Activated naive CD4-positive, alpha-beta T cell treated with anti-CD3 and anti-CD28 coated beads, Interleukin-2, amount 50 U/mL, for 24 hours (primary cell): ENCODE measurements at regions not wholly inside any gene's neighbourhood (a gene's known extent, or its start where the extent isn't known, plus 50 kb on each side); places are given as distances from the start of the nearest gene placed in this dataset.
"Not testable (repeated sequence)": the region's sequence is repeated elsewhere in the genome, so short reads cannot be mapped to it uniquely, and the experiment has no call there.

Experiments used
- H3K27ac Mint-ChIP-seq: one replicate; pipeline ENCODE4 v1.8.0; 2021; ENCODE audit warnings: mild to moderate bottlenecking, mixed read lengths
- H3K27me3 Mint-ChIP-seq: one replicate; pipeline ENCODE4 v1.8.0; 2021; ENCODE audit warnings: mixed read lengths
- H3K36me3 Mint-ChIP-seq: one replicate; pipeline ENCODE4 v1.8.0; 2021; ENCODE audit warnings: mixed read lengths
- H3K4me1 Mint-ChIP-seq: one replicate; pipeline ENCODE4 v1.8.0; 2021; ENCODE audit warnings: mixed read lengths
- H3K4me3 Mint-ChIP-seq: one replicate; pipeline ENCODE4 v1.8.0; 2021; ENCODE audit warnings: mild to moderate bottlenecking, mixed read lengths
- H3K9me3 Mint-ChIP-seq: one replicate; pipeline ENCODE4 v1.8.0; 2021; ENCODE audit warnings: mixed read lengths

DNA sequence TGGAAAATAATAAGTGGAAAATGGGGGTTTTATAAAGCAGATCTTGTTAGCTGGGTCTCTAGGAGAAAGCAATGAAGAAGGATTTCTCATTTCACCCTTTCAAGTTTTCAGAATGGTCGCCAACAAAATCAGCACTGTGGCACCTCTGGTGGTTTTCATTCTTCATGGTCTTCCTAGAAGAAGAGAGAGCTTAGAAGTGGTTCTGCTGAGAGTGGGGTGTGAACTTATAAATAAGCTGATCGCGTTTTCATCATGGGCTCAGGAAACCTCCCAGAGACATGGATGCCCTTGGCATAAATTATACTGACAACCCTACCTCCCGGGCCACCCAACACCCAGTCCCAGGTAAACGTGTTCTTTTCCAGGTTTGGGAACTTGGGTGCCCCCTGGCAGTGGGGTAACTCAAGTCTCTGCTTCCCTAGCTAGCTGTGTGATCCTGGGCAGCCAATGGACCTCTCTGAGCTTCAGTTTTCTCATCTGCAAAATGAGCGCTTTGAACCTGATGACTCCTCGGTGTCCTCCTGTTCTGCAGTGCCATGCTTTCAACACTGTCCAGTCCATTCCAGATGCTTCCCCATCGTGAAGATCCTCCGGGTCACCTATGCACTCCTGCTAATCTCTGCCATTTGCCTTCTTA is 72.6 kb upstream of the GRAMD1B start:
- H3K4me3 Mint-ChIP-seq = peak overlapping the region; percentile 67
- H3K9me3 Mint-ChIP-seq = no peaks in the 10 kb centered on the region
- H3K27me3 Mint-ChIP-seq = peaks cover 26% of the 10 kb centered on the region
- peaks cover 14% of the 10 kb centered on the region for H3K4me1 Mint-ChIP-seq
- H3K27ac Mint-ChIP-seq = peak overlapping the region; percentile 63
- H3K36me3 Mint-ChIP-seq = no peaks in the 10 kb centered on the region

DNA sequence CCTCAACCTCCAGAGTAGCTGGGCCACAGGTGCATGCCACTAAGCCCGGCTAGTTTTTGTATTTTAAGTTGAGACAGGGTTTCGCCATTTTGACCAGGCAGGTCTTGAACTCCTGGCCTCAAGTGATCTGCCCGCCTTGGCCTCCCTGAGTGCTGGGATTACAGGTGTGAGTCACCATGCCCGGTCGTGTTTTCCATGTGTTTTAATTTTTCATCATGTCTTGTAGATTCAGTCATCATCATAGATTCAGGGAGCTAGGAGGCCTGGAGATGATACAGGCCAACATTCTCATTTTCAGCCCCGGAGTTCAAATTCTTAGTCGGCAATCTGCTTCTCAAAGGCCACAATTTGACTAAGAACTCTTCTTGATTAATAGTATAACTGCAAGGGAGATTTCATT is 73.5 kb upstream of the GRAMD1B start:
- peaks cover 25% of the 10 kb centered on the region for H3K27me3 Mint-ChIP-seq
- H3K4me3 Mint-ChIP-seq = peak overlapping the region; percentile 57
- no peak overlapping the region for H3K27ac Mint-ChIP-seq
- peaks cover 14% of the 10 kb centered on the region for H3K4me1 Mint-ChIP-seq
- no peaks in the 10 kb centered on the region for H3K36me3 Mint-ChIP-seq
- no peaks in the 10 kb centered on the region for H3K9me3 Mint-ChIP-seq

DNA sequence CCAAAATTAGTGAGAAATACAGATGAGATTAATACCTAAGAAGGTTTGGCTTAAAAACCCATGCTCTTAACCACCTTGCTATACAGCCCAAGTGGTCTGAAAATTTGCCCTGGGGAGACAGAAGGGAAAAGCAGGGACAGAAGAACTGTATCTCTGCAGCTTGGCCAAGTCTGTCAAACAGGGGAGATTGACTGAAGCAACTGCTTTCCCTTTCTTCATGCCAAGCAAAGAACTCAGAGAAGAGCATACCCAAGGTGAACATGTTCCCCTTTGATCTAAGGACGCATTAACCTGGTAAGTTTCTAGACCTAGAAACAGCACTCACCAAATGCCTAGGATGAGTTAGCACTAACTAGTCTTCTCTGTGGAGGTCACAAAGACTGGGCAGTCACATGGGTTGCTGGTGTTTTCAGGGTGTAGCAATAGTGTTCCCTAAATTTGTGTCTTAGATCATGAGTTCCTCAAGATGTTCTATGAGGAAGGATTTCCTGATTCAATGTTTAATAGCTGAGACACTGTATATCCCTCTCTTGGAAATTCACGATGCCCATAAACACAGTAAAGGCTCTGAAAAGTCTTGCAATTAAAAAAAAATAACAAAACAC is 75.6 kb upstream of the GRAMD1B start:
- H3K27ac Mint-ChIP-seq = no peak overlapping the region
- H3K4me3 Mint-ChIP-seq = no peak overlapping the region
- H3K36me3 Mint-ChIP-seq = no peaks in the 10 kb centered on the region
- peaks cover 14% of the 10 kb centered on the region for H3K4me1 Mint-ChIP-seq
- no peaks in the 10 kb centered on the region for H3K9me3 Mint-ChIP-seq
- H3K27me3 Mint-ChIP-seq = peaks cover 18% of the 10 kb centered on the region

DNA sequence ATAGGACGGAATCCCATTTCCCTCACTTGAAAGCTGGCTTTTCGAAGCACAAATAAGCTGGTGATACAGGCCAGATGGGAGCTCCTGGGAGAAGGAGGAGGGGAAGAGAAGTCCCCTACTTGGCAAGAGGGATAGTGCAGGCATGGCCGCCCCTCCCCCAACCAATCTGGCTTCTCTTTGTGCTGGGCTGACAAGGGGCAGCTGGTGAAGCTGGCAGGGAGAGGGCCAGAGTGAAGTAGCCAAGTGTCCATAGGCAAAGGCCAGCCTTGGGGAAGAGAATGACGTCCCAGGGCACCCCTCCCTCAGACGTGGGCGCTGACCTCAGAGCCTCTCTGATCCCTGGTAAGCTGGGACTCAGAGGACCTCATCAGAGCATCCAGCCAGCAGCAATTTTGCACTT is 78.7 kb upstream of the GRAMD1B start:
- Mint-ChIP-seq H3K4me1 (no peaks in the 10 kb centered on the region), H3K4me3 (no peak overlapping the region), H3K9me3 (no peaks in the 10 kb centered on the region), H3K27ac (no peak overlapping the region), H3K36me3 (no peaks in the 10 kb centered on the region), H3K27me3 (peaks cover 6% of the 10 kb centered on the region)

DNA sequence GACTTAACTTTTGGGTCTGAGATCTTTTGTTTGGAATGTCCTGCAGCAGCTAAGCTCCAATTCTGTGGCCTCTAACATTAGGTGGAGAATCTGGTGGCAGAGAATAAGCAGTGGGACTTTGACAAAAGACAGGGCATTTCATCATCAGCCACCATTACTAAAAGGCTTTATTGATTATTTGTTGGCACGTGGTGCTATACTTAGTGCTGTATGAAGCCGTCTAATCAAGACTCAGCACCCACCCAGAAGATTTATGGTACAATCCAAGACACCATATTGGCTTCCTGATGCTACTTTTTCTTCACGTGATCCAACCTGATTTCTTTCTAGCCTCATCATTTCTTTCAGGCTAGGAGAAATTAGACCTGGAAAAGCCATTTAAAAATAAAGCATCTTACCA is 80.7 kb upstream of the GRAMD1B start:
- H3K9me3 Mint-ChIP-seq = no peaks in the 10 kb centered on the region
- H3K27ac Mint-ChIP-seq = no peak overlapping the region
- H3K36me3 Mint-ChIP-seq = no peaks in the 10 kb centered on the region
- H3K4me3 Mint-ChIP-seq = no peak overlapping the region
- H3K27me3 Mint-ChIP-seq = peaks cover 5% of the 10 kb centered on the region
- no peaks in the 10 kb centered on the region for H3K4me1 Mint-ChIP-seq

DNA sequence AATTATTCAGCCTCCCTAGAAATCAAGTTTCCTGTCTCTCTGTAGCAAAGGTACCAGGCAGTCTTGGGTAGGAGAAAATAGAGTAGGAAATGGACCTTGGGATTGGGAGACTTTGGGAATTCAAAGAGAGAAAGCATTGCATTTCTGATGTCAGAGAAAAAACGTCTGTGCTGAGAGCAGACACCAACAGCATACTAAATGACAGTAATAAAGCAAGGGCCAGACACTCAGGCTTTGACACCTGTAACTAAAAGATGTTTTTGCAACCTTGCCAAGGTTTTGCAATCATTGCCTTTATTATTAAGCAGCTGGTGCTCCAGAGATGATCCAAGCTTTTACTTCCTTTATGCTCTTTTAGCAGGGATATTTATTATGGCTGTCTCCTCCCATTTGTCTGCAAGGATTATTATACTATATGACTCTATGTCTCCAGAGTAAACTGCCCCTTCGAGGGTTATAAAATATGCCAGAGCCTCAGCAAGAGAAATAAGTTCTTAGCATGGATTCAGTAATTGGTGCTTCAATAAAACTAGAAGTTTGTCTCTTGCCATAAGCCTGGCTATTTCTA is 85.2 kb upstream of the GRAMD1B start:
- no peaks in the 10 kb centered on the region for H3K9me3 Mint-ChIP-seq
- no peaks in the 10 kb centered on the region for H3K36me3 Mint-ChIP-seq
- H3K27ac Mint-ChIP-seq = no peak overlapping the region
- H3K4me1 Mint-ChIP-seq = no peaks in the 10 kb centered on the region
- H3K27me3 Mint-ChIP-seq = peaks cover 5% of the 10 kb centered on the region
- no peak overlapping the region for H3K4me3 Mint-ChIP-seq

DNA sequence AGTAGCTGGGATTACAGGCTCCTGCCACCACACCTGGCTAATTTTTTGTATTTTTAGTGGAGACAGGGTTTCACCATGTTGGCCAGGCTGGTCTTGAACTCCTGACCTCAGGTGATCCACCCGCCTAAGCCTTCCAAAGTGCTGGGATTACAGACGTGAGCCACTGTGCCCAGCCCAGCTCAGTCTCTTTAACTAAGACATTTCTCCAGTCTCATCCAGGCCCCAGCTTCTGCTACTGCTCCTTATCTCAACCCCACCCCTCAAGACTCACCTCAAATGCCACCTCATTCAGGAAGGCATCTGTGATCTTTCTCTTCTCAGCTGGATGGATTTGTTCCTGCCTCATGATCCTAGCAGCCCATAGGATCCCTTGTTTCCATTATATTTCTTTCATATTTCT is 85.9 kb upstream of the GRAMD1B start:
- H3K27ac Mint-ChIP-seq, H3K9me3 Mint-ChIP-seq, H3K36me3 Mint-ChIP-seq, H3K27me3 Mint-ChIP-seq, H3K4me1 Mint-ChIP-seq, H3K4me3 Mint-ChIP-seq: not testable (repeated sequence)

DNA sequence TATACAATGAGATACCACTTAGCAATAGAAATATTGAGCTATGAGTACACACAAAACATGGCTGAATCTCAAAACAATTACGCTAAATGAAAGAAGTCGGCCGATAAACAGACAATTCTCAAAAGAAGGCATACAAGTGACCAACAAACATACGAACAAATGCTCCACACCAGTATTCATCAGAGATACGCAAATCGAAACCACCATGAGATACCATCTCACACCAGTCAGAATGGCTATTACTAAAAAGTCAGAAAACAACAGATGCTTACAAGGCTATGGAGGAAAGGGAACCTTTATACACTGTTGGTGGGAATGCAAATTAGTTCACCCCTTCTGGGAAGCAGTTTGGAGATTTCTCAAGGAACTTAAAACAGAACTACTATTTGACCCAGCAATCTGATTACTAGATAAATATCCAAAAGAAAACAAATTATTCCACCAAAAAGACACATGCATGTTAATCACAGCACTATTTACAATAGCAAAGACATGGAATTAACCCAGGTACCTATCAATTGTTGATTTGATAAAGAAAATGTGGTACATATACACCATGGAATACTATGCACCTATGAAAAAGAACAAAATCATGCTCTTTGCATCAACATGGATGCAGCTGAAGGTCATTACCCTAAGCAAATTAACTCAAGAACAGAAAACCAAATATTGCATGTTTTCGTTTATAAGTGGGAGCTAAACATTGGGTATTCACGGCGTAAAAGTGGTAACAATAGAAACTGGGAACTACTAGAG is 90.9 kb upstream of the GRAMD1B start:
- Mint-ChIP-seq H3K9me3 (peaks cover 4% of the 10 kb centered on the region), H3K4me1 (no peaks in the 10 kb centered on the region), H3K27ac (no peak overlapping the region), H3K36me3 (peaks cover 2% of the 10 kb centered on the region), H3K4me3 (no peak overlapping the region), H3K27me3 (peaks cover 8% of the 10 kb centered on the region)

DNA sequence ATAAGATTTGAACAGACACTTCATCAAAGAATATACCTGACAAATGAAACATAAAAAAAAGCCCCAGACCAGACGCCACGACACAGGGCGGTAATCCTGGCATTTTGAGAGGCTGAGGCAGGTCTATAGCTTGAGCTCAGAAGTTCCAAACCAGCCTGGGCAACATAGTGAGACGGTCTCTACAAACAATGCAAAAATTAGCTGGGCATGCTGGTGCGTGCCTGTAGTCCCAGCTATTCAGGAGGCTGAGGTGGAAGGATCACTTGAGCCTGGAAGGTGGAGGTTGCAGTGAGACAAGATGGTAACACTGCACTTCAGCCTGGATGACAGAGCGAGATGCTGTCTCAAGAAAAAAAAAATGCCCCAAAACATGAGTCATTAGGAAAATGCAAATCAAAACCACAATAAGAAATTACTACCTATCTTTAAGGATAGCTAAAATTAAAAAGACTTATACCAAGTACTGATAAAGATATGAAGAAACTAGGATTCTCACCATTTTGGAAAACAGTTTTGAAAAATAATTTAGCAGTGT is 91.7 kb upstream of the GRAMD1B start:
- Mint-ChIP-seq H3K36me3 (peaks cover 2% of the 10 kb centered on the region), H3K9me3 (peaks cover 4% of the 10 kb centered on the region), H3K4me1 (no peaks in the 10 kb centered on the region), H3K27ac (no peak overlapping the region), H3K27me3 (peaks cover 8% of the 10 kb centered on the region), H3K4me3 (no peak overlapping the region)

DNA sequence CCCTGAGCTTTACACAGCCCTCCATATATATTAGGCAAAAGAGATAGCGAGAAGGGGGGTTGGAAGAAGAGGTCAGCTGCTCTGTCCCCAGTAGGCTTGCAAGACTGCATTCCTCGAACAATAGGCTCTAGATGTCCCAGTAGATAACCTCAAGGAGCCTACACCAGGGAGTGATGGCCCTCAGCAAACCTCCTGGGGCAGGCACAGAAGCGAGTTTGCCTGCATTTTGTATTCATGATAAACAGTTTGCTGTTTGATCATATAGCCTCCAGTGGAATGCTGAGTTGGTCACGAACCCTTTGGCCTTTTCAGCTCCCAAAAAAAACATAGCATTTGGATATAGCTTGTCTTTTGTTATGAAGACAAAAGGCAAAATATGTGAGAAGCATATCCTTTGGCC is 95.1 kb upstream of the GRAMD1B start:
- Mint-ChIP-seq H3K36me3 (peaks cover 2% of the 10 kb centered on the region), H3K27me3 (peaks cover 4% of the 10 kb centered on the region), H3K4me1 (no peaks in the 10 kb centered on the region), H3K9me3 (peaks cover 7% of the 10 kb centered on the region), H3K4me3 (no peak overlapping the region), H3K27ac (no peak overlapping the region)

DNA sequence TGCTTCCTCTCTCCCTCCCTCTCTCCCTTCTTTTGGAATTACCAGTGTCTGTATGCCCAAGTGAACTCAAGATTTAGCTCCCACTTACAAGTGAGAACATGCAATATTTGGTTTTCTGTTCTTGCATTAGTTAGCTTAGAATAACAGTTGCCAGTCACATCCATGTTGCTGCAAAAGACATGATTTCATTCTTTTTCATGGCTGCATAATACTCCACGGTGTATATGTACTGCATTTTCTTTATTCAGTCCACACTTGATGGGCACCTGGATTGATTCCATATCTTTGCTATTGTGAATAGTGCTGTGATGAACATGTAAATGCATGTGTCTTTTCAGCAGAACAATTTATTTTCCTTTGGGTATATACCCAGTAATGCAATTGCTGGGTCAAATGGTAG is 97.5 kb upstream of the GRAMD1B start:
- not testable (repeated sequence) for H3K4me1 Mint-ChIP-seq, H3K27me3 Mint-ChIP-seq, H3K4me3 Mint-ChIP-seq, H3K27ac Mint-ChIP-seq, H3K9me3 Mint-ChIP-seq, H3K36me3 Mint-ChIP-seq

DNA sequence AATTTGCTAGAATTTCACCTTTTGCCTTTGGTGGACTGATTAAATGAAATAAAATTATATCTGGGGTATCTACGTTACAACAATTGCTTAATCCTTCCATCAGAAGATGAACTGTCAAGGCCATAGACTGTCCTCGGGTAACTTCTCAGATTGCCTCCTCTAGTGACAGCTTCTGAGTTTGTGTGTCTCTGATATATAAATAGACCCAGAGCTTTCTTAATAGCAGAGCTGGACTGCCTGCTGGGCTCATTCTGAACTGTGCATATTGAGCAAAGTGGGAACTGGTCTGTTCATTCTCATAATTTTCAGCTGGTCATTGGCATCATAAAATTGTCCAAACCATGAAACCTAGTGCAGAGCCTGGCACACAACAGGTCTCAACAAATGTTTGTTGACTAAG is 99.1 kb upstream of the GRAMD1B start:
- H3K4me3 Mint-ChIP-seq = no peak overlapping the region
- H3K4me1 Mint-ChIP-seq = no peaks in the 10 kb centered on the region
- H3K27me3 Mint-ChIP-seq = peaks cover 2% of the 10 kb centered on the region
- H3K9me3 Mint-ChIP-seq = peaks cover 7% of the 10 kb centered on the region
- no peak overlapping the region for H3K27ac Mint-ChIP-seq
- H3K36me3 Mint-ChIP-seq = no peaks in the 10 kb centered on the region

DNA sequence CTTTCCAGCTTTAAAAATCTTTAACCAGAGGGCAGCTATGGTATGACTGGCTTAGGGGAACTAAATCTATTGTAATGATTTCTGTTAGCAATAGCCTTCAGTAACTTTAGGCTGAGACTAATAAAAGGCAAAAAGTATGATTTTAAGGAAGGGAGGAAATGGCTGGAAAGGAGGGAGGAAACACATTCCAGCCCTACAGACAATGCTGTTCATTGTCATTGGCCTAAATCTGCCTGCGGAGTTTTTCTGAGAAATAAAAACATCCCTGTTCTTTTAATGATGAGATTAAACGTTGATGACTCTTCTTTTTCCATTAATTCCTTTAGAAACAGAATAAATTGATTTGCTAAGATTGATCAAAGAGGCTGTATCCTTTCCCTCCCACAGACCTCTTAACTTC is 99.6 kb upstream of the GRAMD1B start:
- peaks cover 2% of the 10 kb centered on the region for H3K27me3 Mint-ChIP-seq

DNA sequence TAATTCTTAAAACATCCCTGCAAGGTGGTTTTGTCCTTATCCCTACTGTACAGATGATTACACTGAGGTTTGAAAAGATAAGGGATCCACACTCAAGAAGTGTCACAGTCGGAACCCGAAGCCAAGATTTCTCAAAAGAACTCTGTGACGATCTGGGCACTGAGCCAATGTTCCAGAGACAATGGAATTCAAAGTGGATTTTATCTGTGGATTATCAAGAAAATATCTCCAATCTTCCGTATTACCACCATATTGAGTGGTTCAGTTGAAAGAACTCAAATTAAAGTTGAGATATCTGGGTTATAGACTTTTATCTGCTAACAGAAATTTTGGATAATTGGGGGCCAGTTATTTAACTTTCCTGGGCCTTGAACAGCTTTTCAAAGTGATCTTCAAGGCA is 100.0 kb upstream of the GRAMD1B start:
- H3K4me1 Mint-ChIP-seq = no peaks in the 10 kb centered on the region
- H3K27me3 Mint-ChIP-seq = peaks cover 2% of the 10 kb centered on the region
- no peaks in the 10 kb centered on the region for H3K36me3 Mint-ChIP-seq
- H3K4me3 Mint-ChIP-seq = no peak overlapping the region
- peaks cover 7% of the 10 kb centered on the region for H3K9me3 Mint-ChIP-seq
- no peak overlapping the region for H3K27ac Mint-ChIP-seq

More for the DNA sequence above, 99.6 kb upstream of the GRAMD1B start:
- H3K9me3 Mint-ChIP-seq = peaks cover 7% of the 10 kb centered on the region
- no peak overlapping the region for H3K27ac Mint-ChIP-seq
- no peak overlapping the region for H3K4me3 Mint-ChIP-seq
- H3K36me3 Mint-ChIP-seq = no peaks in the 10 kb centered on the region
- no peaks in the 10 kb centered on the region for H3K4me1 Mint-ChIP-seq

DNA sequence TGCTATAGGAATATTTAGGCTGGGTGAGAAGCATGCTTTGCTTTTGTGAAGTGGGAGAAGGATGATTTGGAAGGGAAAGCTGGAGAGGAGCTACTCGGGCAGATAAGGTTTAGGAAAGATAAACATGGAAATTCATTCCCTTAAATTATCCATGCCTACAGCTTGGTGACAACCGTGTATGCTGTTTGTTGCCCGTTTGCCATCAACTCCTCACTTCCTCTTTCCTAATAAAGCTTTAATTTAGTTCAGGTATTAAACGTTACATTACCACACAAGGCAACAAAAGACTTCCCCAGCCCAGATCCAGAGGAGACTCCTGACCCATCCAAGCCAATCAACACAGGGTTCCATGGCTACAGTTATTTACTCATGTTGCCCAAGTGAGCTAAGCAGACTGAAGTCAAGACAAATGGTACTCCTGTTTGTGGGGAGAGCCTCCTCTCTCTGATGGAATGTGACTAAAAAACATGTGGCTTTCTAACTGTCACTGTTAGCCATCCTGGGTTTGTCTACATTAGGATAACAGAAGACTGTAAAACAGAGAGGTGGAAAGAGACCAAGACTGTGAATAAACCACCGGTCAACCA is 101.7 kb upstream of the GRAMD1B start:
- Mint-ChIP-seq H3K27me3 (no peaks in the 10 kb centered on the region), H3K4me1 (no peaks in the 10 kb centered on the region), H3K27ac (no peak overlapping the region), H3K9me3 (peaks cover 3% of the 10 kb centered on the region), H3K36me3 (no peaks in the 10 kb centered on the region), H3K4me3 (no peak overlapping the region)

DNA sequence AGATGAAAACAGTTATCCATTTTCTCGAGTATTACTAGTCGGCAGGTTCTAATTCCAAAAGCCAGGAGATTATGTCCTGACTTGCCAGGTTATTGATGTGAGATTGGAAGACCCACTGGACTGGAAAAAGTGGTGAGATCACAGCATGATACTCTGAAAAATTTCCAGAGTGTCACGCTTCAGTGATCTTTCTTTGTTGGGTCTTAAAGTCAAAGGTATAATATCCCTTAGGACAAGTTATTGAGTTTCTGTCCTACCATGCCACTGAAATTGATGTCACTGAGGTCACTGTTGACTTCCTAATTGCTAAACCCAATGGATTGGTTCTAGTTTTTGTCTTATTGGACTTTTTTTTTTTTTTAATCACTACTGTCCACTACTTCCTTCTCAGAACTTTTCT is 104.5 kb upstream of the GRAMD1B start:
- Mint-ChIP-seq H3K27ac (no peak overlapping the region), H3K27me3 (no peaks in the 10 kb centered on the region), H3K36me3 (no peaks in the 10 kb centered on the region), H3K4me3 (no peak overlapping the region), H3K9me3 (no peaks in the 10 kb centered on the region), H3K4me1 (no peaks in the 10 kb centered on the region)
